HG02938 (cell line): ENCODE measurements at regions not wholly inside any gene's neighbourhood (a gene's known extent, or its start where the extent isn't known, plus 50 kb on each side); places are given as distances from the start of the nearest gene placed in this dataset.
A peak's percentile ranks its signal among the peaks of the same experiment; 100 is the strongest.

Experiments used
- ATAC-seq: cut with Tn5 transposase; IDR thresholded peaks from one replicate; pipeline ENCODE4 v1.9.1; 2021; ENCODE audit warnings: mild to moderate bottlenecking, moderate library complexity; ENCODE audit not compliant: unreplicated experiment

DNA sequence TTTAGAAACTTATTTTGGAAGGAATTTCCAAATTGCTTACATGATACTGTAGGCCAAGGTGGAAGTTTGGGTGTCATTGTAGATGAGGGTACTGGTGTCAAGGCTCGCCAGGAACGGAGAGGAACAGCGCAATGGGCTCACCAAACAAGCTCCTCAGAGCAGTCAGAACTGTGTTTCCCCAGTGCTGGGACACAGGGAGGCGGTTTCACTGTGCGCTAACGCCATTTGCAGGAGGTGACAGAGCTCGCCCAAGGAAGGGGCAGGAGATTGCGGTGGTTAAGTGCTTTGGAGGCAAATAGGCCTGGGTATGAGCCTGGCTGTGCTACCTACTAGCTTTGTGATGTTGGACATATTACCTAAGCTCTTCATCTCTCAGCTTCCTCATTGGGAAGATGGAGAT lies 57.3 kb downstream of the HHEX start:
- no peak for ATAC-seq

DNA sequence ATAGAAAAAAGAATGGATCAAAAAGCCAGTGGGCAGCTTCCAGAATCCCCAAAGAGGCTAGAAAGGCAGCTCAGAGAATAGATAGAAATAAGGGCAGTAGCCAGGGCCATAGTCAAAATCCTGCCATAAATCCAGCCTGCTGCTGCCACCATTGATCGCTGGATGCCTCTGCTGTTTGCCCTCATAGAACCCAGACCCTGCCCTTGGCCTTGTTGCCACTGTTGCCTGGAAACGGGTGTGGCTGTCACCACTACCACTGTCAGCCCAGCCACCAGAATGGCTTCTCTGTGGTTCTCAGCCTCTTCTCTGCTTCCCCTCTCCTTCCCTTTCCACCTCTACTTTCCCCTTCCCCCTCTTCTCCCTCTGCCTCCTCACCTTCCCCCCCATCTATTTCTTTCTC lies 57.8 kb downstream of the HHEX start:
- ATAC-seq, result no peak

DNA sequence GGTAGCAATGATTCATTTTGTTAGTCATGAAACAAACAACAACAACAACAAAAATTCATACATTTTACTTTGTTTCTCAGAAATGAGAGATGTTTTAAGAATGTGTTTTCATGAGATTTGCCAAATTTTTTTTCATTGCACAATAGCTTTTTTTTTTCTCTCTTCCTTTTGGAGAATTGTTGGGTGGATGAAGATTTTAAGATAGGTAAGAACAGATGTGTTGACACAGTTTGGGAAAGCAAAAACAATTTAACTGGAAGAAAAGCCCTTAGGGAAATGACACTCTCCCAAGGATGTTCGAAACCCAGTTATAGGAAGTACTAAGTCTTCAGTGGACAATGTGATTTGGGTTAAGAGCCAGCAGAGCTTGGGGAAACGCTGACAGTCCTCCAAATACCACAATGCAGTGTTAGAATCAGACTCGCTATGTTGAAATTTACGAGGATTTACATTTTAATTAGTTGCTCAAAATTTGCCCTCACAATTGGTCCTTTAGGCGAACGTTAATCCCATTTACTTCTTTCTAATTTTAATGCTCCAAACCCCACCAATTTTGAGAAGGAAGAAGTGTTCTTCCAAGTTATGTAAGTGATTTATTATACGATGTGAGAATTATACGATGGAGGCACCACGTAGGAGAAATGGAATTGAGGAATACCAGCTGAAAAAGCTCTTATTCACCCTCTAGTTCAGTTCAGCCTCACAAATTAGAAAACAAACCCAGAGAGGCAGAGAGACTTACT lies 61.2 kb downstream of the HHEX start:
- ATAC-seq, result no peak

DNA sequence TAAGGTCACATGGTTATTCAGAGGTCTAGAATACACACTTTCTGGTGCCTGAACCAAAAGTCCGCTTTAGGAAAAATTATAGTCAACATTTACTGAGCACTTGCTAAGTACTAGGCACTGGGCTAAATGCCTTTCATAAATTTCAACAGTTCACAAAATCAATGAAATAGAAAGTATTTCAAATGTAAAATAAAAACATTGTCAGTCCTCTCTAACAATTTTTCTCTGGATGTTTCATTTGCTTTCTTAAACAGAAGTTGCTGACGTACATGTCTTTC lies 61.7 kb downstream of the HHEX start:
- ATAC-seq, result no peak

DNA sequence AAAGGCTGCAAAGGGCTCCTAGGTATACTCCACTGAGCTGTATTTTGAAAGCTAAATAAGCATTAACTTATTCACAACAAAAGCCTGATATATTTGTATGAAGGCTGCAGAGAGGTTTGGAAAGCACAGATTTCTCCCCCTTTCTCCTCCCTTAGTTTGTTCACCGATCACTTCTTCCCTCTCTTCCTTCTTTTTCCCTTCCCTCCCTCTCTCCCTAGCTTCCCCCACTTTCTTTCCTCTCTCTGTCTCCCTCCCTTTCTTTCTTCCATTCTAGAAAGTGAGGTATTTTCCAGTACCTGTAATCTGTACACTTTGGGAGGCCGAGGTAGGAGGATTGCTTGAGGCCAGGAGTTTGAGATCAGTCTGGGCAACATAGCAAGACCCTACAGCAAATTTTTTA lies 62.1 kb downstream of the HHEX start:
- ATAC-seq, result no peak

DNA sequence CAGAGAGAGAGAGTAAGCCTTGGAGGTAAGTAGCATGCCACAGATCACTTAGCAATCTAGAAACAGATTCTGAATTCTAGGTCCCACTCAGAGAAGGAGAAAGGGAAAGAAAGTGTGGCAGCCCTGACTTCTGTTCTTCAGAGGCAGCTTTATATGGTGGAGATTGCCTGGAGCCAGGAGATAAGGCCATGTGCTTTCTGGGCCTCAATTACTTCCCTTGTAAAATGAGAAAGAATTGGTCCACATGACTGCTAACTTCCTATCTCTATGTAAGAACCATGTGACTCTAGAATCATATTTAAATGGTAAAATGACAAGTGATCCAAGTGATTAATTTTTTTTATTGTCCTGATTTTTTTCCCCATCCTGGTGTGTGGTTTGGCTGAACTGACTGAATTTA lies 64.1 kb downstream of the HHEX start:
- no peak for ATAC-seq

DNA sequence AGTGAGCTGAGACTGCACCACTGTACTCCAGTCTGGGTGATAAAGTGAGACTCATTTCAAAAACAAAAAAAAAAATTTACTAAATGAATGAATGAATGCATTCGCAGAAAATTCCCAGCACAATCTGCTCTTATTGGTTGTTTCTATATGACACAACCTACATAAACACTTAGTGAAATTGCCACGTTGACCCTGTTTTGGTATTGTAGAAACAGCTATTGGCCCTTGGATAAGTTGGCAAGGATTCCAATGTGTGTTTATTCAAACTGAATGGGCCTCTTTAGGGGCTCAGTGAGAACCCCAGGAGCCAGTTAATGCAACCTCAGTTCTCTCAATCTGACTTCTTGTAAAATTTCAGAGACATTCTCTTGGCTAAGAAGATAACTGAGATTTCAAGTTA lies 66.0 kb downstream of the HHEX start:
- ATAC-seq, result no peak

DNA sequence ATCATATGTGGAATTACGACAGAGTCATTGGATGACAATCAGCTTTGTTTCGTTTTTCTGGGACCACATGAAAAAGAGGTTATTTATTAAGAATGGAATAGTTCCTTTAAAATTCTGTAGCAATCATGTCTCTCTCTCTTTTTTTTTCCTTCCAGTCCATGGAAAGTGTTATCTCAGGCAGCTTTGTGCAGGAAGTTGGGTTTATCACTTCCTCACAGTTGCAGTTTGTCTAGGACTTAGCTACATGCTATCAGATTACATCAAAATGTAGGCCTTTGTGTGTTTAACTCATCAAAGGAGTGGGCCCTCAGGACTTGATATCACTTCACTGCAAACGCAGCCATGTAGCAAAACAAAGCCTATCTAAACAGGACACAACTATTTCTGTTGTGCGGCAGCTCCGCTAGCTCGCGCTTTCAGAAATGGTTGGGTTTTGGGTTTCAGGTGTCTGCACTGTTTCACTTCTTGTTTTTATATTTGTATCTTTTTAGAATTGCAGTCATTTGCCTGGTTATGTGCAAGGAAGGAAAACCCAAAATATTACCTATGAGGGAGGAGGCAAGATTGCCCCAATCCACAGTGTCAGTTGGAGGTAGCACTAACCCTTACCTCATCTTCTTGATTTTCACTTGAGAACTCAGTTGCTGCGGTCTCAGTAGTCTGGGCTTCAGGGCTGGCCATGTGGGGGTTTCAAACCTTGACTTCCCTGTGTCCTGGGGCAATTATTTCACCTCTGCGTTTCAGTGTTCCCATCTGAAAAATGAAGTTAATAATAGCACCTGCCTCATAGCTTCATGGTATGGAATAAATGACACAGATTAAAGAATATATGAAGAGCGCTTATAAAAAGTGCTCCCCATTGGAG lies 66.7 kb downstream of the HHEX start:
- peak; percentile 86 for ATAC-seq

DNA sequence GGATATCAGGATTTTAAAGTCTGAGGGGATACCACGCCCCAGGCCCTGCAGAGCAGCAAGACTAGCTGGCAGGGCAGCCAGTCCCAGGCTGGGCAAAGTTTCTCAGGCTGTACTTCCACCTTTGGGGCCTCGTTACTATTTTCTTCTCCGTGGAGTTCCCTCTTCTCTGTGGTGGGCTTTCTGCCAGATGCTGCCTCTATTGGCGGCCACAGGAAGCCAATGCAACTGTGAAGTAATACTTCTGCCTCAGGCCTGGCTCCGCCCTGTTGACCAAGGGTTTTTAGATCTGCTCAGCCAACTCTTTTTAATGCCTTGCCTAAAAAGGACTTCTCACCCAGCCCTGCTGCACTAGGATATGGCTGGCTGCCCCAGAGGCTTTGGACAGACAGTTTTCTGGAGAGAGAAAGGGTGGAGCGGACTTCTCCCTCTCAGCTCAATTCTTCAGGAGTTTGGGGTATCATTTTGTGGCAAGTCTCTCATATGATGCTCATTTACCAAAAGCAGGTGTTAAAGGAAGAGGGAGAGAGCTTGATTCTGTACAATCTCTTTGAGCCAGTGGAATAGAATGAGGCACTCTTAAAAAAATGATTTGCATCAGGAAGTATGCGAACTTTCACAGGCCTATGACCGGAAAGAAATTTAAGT lies 67.4 kb downstream of the HHEX start:
- peak; percentile 64 for ATAC-seq

DNA sequence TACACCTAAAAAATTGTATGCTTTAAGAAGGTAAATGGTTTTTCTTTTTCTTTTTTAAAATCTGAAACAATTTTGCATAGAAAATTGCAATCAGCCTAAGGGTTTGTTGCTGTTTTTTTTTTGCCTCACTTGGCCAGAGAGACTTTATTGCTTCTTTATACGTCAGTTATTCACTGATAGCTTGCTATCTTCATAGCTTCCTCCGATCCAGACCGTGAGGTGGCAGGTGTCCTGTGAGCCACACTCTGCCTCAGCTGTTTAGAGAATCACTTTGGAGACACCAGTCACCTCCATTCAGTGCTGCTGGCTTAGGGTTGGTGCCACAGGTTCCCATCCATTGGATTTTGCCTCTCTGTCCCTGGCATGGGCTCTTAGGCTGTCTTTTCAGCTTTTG lies 68.0 kb downstream of the HHEX start:
- ATAC-seq, result no peak

DNA sequence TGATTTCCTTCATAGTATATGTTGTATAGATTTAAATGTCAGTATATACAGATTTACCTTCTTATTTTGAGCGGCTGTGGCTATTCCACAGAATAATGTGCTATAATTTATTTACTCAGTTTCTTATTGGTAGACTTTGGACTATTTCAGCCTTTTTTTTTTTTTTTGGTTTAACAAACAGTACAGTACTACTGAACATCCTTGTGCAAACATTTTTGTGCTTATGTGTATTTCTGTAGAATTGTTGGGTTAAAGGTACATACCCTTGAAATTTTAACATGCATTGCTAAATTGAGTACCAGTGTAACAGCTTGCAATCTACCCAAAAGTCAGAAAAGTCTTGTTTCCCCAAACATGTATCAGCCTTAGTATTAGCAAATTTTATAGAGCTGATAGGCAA lies 68.8 kb downstream of the HHEX start:
- no peak for ATAC-seq

DNA sequence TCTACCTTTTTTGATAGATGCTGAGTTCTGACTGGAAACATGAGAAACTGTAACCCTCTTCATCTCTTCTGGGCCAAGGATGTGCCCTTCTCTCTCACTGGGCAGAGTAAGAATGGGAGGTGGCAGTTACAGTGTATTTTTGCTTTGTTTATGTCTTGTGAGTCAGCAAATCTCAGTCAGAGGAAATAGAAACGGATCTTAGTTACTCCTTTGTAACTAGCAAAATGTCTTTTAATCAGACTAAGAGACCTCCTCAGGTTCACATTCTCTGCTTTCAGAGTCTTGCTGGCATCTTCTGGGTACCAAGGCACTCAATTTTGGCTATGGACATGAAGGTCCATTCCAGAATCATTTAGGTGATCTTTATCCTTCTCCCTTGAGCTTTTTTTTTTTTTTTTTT lies 70.9 kb downstream of the HHEX start:
- ATAC-seq, result no peak

DNA sequence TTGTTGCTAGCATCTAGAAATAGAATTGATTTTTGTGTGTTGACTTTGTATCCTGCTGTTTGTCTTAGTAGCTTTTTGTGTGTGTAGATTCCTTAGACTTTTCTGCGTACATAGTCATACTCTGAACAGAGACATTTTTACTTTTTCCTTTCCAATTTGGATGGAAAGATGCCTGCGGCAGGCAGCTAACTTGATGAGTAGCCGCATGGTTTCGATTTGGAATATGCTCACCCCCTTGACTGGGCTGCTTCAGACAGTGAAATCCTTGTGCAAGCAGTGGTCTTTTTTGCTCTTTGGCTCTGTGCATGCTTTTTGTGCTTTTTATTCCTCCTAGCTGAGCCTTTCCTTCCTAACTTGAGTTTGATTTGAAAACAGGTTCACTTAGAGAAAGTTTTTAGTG lies 71.8 kb downstream of the HHEX start:
- no peak for ATAC-seq

DNA sequence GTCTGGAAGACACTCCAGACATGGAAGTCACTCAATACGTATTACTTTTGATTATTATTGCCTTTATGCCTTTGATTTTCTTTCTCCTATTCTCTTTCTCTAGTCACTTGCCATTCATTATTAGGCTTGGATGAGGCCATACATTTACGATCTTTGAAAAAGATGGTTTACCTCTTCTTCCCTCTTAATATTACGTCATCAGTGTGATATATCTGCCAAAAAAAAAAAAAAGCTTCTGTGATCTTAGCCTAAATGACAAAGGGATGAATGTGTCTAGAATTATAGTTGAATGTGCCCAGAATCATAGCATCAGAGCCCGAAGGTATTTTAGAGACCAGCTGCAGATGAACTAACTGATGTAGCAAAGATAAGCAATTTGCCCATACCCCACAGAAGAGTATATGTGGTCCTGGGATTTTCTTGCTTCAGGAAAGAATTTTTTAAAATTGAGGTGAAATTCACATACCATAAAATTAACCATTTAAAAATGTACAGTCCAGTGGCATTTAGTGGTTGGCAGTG lies 73.9 kb downstream of the HHEX start:
- ATAC-seq, result no peak

DNA sequence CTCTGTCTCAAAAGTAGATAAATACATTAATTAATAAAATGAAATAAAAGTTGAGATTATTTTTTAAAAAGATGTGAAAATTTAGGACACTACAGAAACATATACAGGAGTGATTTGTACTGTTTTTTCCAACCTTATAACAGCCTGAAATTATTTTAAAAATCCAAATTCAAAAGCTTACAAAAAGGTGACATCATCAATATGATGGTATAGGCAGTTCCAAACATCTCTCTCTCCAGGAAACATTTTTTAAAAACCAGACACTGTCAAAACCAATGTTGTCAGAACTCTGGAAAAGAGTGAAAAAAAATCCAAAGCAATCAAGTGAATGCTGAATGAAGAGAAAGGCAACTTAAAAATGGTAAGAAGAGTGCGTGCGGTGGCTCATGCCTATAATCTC lies 76.7 kb downstream of the HHEX start:
- ATAC-seq, result no peak

DNA sequence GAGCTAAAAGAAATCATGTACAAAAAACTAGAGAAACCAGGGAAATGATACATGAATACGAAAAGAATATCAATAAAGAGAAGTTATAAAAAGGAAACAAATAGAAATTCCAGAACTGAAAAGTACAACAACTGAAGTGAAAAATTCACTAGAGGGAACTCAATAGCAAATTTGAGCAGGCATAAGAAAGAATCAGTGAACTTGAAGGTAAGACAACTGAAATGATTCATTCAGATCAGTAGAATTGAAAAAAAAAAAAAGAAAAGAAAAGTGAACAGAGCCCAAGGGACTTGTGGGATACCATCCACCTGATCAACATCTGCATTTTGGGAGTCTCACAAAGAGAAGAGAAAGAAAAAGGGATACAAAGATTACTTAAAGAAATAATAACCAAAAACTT lies 78.3 kb downstream of the HHEX start:
- no peak for ATAC-seq

DNA sequence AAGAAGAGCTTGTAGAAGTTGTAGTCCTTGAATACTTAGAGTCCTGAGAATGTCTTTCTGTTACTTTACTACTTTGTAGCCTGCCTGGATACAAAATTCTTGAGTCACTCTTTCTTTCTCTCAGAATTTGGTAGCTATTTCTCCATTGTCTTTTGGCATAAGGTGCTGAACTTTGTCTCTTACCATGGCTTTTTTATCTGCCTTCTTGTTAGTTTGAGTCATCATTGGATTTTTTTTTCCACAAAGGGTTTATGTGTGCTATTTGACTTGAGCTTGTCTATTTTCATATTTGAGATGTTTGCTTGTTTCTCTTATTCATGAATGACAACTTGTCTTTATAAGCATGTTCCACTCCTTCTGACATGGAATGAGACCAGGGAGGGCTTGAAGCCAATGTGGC lies 74.5 kb upstream of the EXOC6 start:
- ATAC-seq, result no peak

DNA sequence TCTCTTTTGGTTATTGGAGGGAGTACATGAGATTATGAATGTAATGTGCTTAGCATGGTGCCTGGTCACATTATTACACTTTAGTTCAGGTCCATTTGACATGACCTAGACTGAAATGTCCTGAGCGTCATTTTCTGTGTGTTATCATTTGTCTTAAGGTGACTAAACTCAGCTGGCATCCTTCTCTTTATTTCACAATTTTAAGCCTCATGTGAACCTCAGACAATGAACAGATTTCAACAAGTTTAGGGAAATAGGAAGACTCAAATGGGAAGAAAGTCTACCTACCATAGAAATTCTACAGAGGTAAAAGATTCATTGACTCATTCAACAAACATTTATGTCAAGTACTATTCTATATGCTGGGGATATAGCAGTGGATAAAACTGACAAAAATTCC lies 70.2 kb upstream of the EXOC6 start:
- ATAC-seq, result no peak

DNA sequence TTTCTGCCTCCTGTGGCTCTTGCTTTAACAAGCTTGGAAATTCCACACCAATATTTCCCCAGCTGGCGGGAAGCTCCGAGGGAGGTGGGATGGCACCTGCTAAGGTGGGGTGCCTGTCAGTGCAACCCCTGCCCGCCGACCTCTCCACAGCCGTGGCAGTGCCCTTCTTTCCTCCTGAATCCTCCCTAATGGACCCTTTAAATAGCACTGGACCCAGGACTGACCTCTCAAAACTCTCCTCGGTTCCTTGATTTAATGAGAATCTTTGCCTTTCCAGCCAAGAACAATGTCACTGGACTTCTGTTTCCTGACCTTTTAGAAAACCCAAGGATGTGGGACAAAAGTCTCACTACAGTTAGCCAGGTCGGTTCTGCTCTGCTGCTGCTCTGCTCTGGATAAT lies 63.2 kb upstream of the EXOC6 start:
- ATAC-seq, result no peak

DNA sequence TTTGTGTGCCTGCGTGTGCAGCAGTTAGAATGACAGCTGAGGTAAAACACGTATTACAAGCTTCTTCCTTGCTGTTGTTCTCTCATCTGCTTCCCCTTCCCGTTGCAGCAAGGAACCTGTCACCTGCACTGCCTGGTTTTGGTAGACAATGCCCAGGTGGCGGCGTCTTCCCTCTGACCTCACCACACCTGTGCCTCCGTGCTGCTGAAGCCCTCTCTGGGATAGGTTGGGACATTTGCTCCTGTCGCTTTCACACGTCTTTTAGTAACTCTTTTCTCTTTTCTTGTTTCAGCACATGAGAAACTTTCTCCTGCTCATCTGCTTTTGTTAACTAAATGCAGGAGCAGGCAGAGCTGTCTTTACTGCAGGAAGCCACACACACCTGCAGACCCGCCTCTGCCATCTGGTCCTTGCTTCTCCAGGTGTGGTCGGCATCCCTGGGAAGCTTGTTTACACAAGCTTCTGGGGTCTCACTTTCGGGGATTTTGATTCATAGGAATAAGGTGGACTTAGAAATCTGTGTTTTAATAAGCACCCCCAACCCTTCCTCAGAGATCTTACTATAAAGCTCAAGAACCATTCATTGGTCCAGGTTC lies 60.7 kb upstream of the EXOC6 start:
- ATAC-seq, result no peak

DNA sequence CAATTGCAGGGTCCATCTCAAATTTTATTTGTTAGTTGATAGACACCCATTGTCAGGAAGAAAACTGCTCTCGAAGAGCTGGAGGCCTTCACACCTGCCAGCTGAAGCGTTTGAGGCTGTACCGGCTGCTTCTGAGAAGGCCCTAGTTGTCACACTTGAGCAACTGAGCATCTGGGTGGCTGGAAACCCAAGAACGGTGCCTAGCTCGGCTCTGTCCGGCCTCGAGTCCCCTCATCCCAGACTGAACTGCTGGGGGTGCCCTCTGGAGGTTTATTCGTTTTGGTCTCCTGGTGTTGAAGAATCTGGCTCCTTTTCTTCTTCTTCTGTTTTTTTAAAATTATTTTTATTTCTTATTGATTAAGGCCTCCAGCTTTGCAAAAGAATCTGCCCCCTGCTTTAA lies 59.3 kb upstream of the EXOC6 start:
- ATAC-seq, result no peak

DNA sequence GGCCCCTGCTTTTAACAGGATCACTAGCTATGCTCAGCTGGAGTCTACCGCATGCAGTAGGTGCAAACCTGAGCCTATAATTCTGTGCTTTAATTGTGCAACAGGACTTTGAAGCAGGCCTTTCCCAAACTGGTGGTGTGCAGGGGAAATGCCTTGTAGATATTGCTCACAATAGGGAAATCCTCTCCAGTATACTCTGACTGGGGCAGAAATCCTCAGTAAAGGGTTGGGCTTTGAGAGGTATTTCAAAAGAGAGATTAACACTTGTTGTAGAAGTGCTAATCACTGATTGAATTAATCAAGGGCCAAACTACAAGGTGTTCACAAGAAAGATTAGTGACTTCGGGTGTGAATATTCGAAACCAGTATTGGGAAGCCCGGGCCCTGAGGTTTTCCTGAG lies 58.5 kb upstream of the EXOC6 start:
- no peak for ATAC-seq
